ENCODE measurements at regions not wholly inside any gene's neighbourhood (a gene's known extent, or its start where the extent isn't known, plus 50 kb on each side); places are given as distances from the start of the nearest gene placed in this dataset.
"Not testable (repeated sequence)": the region's sequence is repeated elsewhere in the genome, so short reads cannot be mapped to it uniquely, and the experiment has no call there.

DNA sequence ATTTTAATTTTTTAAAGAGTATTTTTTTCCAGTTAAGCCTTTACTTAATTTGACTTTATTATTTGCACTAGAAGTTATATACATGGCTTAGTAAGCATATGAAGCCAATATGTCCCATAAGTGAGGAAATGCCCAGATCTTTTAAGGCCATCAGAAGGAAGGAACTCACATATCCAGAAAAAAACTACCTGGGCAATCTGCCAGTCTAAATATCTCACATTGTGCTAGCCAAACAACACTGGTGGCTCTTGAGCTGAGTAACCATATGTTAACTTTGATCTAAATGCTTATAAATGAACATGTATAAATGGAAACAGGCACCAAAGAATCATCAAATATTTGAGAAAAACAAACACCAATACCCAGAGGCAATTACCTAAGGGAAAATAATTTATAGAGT is 138.6 kb upstream of the APOOL start:
- TF ChIP-seq CTCF (IDR thresholded peaks at IDR 0.05; ENCODE audit: low read depth, low read length), result no peak
- no peak for DNase-seq (ENCODE audit: extremely low read depth, low read depth)

DNA sequence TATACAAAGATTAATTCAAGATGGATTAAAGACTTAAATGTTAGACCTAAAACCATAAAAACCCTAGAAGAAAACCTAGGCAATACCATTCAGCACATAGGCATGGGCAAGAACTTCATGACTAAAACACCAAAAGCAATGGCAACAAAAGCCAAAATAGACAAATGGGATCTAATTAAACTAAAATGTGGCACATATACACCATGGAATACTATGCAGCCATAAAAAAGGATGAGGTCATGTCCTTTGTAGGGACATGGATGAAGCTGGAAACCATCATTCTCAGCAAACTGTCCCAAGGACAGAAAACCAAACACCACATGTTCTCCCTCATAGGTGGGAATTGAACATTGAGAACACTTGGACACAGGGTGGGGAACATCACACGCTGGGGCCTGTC is 133.4 kb upstream of the APOOL start:
- DNase-seq (ENCODE audit: extremely low read depth, low read depth), result not testable (repeated sequence)

- DNase-seq (ENCODE audit: extremely low read depth, low read depth), result not testable (repeated sequence)
These were observed 131.4 kb upstream of the APOOL start for GRCh38 chrX:84872160-84872771.

DNA sequence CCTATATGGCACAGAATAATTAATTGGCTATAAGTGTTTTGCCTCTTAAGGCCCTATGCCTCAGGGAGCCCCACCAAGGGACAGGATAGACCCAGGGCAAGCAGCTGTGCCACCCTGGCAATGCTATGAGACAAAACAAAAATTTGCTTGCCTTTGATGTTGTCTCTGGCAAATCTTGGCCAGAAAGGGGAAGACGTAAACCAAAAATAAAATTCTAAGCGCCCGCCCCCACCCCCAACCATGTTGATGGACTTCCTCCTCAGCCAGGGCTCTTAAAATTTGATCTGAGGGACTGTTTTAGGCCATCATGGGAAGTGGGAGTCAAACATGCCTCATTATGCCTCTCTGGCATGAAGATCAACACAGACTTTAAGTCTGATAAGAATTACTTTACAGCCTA is 130.5 kb upstream of the APOOL start:
- no peak for TF ChIP-seq CTCF (IDR thresholded peaks at IDR 0.05; ENCODE audit: low read depth, low read length)
- DNase-seq (ENCODE audit: extremely low read depth, low read depth), result no peak

DNA sequence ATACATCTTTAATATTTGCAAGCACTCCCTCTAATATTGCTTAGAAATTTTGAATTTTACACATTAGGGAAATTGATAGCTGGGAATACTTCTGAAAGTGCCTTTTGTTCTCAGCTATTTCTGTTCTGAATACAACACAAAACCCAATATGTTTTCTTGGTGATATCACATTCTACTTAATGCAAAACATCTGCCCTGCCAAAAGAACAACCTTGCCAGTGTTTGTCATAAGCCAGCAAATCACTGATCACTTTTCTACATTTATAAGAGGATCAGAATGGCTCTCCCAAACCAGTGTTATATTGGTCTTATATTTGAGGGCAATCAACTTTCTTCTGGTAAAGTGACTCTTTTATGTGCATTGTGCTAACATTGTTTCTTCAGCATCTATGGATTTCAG is 126.8 kb upstream of the APOOL start:
- no peak for DNase-seq (ENCODE audit: extremely low read depth, low read depth)
- TF ChIP-seq CTCF (IDR thresholded peaks at IDR 0.05; ENCODE audit: low read depth, low read length), result no peak

- DNase-seq (ENCODE audit: extremely low read depth, low read depth), result no peak
- TF ChIP-seq CTCF (IDR thresholded peaks at IDR 0.05; ENCODE audit: low read depth, low read length), result no peak
These were observed 109.8 kb upstream of the APOOL start for GRCh38 chrX:84893897-84894296.

- DNase-seq (ENCODE audit: extremely low read depth, low read depth), result no peak
- peak; percentile 9; the same call in 1 of the 2 replicates for TF ChIP-seq CTCF (IDR thresholded peaks at IDR 0.05; ENCODE audit: low read depth, low read length)
These were observed 96.2 kb upstream of the APOOL start for GRCh38 chrX:84907324-84907968.

GRCh38 chrX:84909151-84909550 is 94.5 kb upstream of the APOOL start:
- no peak for TF ChIP-seq CTCF (IDR thresholded peaks at IDR 0.05; ENCODE audit: low read depth, low read length)
- DNase-seq (ENCODE audit: extremely low read depth, low read depth), result no peak

Data from AG09319 (cell line).